NCI-H1436 (cell line): ENCODE measurements at regions not wholly inside any gene's neighbourhood (a gene's known extent, or its start where the extent isn't known, plus 50 kb on each side); places are given as distances from the start of the nearest gene placed in this dataset.
A peak's percentile ranks its signal among the peaks of the same experiment; 100 is the strongest.
"Not testable (repeated sequence)": the region's sequence is repeated elsewhere in the genome, so short reads cannot be mapped to it uniquely, and the experiment has no call there.

Experiments
- DNase-seq: peaks from one replicate; lab custom pipeline; 2025; lab: John Stamatoyannopoulos, UW

DNA sequence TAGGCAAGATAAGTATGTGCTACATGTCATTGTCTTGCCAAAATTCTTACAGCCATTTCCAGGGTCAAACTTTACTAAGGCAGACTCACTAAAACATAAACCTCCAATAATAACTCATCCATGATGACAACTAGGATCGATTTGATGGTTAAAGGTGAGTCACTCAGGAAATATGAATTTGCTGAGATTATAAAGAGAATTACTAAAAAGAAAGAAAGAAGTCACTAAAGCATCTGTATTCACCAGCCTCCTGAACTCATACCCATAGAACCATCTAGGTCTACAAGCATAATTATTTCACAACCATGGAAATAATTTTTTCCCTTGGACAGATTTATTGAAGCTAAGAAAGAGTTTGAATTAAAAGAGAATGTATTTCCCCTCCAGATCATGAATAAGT, 258.6 kb downstream of the TLE1 start:
- no peak for DNase-seq

DNA sequence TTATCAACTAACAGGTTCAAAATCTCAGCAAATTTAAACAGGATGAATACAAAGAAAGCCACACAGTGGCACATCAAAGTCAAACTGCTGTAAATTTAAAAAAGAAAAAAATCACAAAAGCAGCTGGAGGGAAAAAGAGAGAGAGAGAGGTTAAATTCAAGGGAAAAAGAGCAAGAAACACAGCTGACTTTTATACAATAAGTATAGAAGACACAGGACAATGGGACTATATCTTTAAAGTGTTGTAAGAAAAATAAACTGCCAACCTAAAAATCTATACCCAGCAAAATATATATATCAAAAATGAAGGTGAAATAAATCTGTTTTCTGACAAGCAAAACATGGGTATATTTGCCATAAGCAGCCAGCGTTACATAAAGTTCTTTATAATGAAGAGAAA, 261.5 kb downstream of the TLE1 start:
- DNase-seq: no peak

DNA sequence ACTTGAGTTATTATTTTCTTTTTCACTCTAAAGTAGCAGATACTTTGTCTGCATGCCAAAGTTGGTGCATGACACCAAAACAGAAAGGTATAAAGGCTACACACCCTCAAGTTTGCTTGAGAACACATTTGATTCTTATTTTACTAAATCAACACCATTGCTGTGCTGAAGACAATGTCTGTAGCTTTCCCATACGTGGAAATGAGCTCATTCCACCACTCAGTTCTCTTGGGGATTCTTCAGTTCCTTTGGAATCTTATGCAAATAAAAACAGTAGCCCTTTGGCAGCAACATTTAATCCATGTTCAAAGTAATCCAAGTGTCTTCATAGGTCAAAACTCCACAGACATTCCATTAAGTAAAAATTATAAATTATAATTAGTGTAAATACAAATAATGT, 264.9 kb downstream of the TLE1 start:
- DNase-seq: no peak

DNA sequence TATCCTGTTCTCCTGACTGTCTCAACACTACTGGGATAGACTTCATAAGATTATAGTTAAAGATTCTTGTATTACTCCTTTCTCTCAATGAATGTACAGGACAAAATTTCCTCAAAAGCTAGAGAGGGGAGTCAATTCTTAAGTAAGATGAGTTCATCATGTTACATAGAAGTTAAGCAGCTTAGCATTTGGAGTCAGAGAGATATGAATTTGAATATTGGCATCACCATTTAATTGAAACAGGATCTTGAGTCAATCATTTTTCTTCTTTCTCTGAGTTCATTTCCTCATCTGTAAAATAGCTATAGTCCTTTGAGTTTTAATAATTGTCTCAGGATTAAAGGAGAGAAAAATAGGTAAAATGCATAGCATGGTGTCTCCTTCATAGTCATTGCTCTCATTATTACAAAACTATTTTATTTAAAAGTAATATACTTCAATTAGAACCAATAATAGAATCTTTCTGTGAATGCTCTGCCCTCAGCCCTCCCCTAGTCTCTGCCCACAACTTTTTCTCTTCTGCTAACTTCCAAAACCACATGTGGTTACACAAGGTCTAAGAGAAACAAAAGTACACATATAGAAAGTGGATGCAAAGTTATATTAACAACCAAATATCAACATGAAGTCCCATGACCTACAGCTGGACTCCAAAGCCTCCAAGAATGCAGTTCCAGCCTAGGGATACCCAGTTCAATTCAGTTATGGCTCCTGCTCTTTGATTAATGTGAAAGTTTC, 265.6 kb downstream of the TLE1 start:
- no peak for DNase-seq

DNA sequence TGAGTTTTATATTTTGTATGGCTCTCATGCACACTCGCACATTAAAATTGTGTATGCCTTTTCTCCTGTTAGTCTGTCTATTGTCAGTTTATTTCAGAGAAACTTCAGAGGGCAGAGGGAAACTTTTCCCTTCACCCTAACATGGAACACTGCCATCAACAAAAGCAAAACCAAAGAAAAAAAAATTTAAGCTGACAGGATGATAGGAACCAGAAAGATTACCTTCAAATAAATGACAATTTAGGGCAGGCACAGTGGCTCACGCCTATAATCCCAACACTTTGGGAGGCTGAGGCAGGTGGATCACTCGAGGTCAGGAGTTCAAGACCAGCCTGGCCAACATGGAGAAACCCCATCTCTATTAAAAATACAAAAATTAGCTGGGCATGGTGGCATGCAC, 268.3 kb downstream of the TLE1 start:
- DNase-seq: not testable (repeated sequence)

DNA sequence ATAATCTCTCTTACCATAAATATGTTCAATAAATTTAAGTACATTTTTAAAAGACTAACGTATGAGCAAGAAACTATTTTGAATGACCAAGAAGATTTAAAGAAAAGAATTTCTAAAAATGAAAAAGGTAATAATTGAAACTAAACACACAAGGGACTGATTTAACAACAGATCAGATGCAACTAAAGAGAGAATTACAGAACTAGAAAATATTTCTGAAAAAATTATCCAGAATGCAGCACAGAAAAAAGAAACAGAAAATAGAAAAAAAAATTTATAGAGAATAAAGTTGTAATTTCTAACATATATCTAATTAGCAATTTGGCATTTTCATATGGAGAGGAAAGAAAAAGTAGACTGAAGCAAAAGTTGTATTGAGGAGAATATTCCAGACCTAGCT, 269.3 kb downstream of the TLE1 start:
- no peak for DNase-seq

DNA sequence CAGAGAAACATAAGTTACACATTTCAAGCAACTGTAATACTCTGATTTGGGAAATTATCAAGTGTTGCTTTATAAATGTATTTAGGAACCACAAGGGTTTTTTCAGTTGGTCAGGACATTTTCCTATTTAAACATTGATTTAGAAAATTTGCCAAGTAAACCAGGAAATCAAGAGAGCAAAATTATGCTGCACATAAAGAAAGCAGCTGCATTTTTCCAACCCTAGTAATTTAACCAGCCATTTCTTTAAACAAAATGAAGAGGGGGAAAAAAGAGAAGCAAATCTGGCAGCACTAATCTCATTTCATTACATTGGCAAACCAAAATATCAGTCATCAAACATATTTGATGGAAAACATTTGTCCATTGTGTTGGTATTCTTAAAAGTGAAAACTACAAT, 271.4 kb downstream of the TLE1 start:
- DNase-seq: no peak

DNA sequence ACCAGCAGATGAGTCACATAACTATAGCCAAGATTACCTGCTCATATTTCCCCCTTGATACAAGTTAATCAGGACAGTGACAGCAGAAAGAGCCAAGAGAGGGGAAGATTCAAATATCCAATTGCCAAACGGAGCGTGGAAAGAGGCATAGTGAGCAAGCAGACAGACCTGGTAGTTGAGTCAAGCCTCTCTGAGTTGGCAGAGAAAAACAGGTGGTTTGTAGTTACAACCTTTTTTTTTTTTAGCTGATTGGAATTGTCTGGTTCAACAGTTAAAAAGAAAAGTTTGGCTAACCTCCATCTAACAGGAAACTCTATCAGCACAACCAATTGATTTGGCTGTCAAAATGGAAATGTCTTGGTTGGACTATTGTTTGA, 272.1 kb downstream of the TLE1 start:
- DNase-seq: no peak

DNA sequence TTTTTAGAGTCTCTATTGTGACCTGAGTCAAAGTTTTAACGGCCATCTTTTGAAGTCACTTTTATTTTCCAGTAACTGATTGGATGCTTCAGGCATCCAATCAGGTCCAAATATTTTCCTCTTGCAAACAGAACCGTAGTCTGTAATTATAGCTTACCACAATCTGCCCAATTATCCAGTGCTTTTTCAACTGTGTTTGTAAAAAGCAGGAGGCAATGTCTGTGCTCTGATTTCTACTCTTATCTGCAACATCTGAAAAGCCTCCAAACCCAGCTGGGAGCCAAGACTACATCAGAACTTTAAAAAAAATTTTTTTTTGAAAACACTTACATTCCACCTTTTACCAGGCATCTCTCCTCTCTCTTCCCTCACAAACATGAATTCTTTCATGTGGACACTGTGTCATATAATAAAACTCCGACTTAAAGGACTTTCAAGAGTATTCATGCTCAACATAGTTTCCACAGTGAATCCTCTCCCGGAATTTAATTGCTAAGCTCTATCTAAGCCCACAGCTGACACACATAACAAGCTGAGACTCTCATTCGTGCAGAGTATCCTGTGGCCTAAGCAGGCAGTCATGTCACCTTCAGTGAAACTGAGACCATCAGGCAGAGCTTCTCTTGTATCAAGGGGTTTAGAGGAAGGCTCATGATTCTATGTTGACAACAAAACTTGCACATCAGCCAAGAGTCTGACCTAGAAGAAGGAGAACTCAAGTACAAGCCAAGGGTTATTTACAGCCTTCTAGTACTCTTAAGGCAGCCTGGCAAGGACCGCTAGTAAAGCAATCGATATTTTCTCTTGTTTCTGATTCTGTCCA, 272.7 kb downstream of the TLE1 start:
- DNase-seq: no peak

DNA sequence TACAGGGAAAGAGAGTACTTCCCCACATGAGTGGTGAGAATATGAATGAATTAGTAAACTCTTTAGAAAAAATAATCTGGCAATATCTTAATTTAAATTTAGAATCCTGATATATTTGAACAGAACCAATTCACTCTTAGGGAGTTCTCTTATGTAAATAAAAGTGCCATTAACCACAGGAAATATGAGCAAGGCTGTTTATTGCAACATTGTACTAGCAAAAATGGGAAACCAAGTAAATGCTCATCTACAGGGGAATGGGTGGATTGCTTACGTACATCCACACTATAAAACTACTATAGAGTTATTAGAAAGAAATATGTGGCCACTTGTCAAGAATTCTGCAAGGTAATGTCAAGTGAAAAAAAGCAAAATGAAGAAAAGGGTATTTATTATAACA, 274.5 kb downstream of the TLE1 start:
- DNase-seq: no peak

DNA sequence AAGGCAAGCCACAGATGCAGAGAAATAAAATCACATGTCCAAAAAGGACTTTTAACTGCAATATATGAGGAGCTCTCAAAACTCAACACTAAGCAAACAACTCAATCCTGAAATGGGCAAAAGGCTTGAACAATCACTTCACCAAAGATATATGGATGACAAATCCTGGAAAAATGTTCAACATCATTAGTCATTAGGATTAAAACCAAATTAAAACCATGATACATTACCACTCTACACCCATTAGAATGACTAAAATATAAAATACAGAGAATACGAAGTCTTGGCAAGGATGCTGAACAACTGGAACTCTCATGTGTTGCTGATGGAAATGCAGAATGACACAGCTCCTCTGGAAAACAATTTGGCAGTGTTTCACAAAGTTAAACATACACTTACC, 277.4 kb downstream of the TLE1 start:
- no peak for DNase-seq

DNA sequence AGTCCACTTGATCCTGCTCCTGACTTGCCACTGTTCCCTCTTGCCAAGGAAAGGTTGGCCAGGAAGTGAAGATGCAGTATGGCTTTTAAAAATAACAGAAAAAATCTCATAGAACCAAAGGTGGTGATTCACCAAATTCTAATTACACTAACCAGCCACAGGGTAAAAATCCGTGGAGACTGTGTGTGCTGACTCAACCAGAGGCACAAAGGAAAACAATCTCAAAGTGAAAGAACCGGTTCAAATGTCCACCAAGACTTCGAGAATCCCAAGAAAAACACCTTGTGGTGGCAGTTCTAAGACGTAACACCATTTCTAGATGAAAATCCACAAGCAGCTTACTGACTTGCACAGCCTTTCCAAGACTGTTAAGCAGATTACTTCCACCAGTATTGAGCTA, 279.1 kb downstream of the TLE1 start:
- no peak for DNase-seq

DNA sequence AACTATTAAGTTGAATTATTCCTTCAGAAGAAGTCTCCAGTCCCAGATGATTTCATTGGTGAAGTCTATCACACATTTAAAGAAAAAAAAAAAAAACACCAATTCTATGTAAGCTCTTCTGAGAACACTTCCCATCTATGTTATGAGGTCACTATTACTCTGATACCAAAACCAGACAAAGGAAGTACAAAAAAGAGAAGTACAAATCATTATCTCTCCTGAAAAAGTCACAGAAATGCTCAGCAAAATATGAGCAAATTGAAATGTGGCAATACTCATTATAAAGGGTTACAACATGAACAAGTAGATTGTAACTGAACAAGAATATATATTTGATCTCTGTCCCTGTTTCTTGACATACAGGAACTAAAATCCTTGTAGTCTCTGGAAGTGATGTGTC, 280.4 kb downstream of the TLE1 start:
- DNase-seq: no peak

DNA sequence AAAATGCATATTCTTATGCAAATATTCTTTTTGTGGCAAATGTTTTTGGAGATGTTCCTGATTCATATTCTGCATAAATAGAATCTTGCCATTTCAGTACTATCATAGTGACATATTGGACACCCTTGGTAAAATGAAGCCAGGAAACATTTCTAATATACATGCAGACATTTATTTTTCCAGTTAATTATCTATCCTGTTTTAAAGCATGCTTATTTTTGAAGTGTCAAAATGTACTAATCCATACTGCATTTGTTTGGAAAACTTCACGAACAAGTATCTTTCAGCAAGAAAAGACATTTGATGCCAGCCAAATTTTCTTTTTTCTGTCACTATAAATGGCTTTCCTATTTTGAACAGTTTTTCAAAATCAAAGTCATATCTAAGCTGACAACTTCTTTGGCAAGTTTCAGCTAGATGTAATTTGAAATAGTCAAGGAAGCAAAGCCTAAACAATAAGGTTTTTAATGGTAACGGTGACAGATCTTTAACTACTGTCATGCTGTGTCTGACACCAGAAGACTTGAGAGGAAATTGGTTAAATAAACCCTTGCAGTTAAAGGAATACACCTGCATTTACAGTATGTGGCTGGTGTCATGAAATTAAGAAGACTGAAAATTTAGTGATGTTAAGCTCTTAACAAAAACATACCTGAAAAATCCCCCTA, 284.3 kb downstream of the TLE1 start:
- no peak for DNase-seq

DNA sequence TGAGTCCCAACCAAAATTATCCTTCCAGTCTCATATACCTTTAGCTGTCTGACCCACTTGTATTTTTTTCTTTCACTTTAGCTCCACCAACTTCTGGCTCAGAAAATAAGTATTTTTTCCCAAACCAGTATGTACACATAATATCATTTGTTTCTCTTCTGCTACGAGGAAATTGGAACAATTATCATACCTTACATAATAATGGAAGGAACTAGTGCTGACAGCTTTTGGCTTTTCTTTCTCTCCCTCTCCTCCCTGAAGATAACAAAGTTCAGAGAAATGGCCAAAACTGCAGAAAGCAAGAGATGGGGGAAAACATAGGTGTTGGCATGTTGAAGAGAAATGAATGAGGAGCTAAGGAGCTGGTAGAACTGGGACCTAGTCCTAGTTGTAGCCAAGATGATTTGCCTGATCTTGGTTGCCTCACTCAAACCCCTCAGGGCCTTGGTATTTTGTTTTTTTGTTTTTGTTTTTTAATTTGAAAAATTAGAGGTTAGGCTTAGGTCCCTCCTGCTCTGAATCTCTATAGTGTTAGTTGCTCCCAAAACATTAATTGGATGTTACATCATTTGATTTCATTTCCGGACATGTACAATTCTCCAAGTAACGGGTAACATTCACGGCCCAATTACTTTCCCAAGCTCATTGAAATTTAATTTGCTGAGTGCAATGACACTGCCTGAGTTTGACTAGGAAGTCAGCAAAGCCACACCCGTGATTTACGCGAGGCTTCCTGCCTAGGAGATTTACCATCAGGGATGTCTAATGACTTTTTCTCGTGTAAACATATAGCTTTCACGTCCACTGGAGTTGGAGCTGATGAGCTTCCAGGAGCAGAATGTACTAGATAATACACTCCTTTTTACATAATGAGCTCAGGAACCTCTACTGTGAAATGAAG, 291.6 kb downstream of the TLE1 start:
- DNase-seq: no peak

DNA sequence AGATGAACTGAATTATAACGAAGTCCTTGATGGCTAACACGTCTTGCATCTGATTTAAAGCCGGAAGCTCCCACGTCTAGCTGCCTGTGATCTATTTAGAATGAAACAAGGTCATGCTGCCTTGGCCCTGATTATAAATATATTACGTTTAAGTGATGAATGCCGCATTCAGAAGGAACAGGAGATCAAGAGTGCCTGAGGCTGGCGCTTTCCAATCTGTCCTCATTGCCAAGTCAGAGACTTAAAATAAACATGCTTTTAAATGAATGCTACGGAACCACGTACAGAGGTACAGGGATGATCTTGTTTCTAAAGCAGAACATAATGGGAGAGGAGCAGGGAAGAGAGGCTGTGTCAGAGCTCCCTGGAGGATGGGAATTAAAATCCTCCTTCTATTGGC, 292.8 kb downstream of the TLE1 start:
- no peak for DNase-seq

DNA sequence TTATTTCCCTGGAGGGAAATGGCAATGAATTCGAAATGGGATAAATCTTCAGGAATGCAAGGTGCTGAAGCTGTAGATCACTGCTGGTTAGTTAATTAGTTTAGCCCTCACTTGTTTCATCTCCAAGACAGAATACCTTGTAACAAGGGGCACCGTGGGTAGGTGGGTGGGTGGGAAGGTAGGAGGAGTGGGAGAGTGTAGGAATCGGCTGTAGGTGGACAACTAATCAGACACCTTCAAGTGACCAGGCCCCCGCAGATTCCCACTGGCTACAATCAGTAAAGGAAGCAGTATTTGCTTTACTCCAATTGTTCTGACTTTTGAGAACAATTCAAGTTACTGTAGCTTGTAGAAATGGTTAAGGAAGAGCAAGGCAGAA, 293.7 kb downstream of the TLE1 start:
- DNase-seq: no peak

DNA sequence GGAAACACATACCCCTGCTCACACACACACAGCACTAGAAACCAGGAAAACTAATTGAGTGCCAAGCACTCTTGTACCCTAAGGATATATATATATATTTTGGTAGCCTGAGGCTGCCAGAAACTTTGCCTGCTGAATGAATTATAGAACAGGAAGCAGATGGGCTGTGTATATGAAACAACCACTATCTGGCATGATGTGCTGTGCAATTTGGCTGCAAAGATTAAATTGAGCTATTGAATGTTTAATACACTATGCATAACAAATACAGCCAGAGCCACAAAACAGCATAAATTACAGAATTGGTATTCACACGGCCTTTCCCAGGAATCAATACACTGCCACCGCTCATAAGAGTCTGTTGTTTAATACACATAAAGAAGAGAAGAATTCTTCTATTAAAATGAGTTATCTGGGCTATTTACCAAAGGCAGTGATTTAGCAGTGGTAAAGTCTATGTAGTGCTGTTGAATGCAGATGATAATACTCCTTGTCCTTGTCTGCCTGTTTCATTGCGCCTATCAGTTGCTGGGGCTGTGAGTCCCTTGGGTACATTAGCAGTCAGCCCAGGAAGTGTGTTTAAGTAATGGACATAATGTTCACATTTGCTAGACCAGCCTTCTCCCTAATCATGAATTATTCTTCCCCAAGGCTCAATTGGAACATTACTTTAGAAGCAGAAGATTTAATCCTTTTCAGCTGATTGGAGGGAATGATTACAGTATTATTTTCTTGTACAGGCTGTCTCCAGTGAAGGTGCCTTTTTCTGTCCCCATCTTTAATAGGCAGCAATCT, 294.3 kb downstream of the TLE1 start:
- DNase-seq: peak; percentile 47

DNA sequence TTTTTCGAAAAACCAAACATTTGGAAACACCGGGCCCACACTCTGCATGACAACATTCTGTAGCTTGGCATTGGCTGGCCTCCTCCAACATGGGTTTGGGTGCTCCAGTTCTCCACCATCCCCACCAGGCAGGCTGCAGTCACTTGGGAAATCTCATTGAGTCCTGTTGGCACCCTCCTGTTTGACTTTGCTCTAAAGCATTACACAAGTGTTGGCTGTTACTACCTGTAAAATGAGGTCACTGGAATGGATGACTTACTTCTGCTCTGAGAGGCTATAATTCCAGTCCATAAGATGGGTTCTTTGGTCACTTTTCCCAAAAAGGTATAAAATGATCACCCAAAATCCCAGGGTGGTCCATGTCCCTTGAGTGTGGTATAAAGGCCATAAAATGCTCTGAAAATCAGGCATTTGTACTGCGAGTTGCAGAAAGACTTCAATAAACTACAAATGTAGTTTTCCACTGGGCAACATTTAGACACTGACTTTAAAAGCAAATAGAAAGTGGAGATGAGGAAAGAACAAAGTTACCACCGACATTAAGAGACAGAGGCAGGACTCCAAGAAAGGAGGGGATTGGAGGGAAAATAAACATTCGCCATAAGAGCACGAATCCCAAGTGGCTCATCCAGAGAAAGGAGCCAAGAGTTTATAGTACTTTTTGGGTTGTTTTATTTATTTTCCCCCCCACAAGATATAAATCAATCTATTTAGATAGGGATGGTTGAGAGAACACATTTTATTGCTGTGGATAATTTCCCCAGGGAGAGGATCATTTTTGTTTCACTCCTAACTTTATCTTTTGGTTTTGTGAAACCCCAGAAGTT, 295.1 kb downstream of the TLE1 start:
- DNase-seq: no peak

DNA sequence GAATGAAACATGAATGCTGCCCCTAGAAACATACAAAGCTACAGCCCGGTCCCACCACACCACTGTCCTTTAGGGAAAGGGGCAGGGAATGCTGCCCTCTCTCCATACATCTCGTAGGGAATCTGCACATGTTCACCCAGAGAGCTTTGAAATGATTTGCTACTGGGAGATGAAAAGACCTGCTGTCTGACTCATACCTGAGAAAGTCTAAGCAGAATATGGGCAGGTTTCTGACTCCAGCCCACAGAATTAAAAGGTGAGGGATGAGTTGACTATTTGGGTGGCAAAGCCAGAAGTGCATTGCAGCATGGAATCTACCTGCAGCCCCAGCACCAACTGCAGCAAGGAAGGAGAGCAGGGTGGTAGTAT, 297.9 kb downstream of the TLE1 start:
- no peak for DNase-seq
